Gastroesophageal sphincter (tissue), 4 donors: ENCODE measurements at regions not wholly inside any gene's neighbourhood (a gene's known extent, or its start where the extent isn't known, plus 50 kb on each side); places are given as distances from the start of the nearest gene placed in this dataset.

ENCODE experiments used
- ATAC-seq: fragments of 150-250 bp; one replicate; pipeline ENCODE4 v1.9.1; 2016; ENCODE audit warnings: mild to moderate bottlenecking, moderate library complexity
- H3K27ac ChIP-seq, 4 donors: fragments of 200-600 bp; sonication (generic) in 3 of 4; 1 replicate in 3 of 4; 2 replicates in 1 of 4; pipeline ENCODE4 v1.5.1; 2016 to 2019
- H3K27me3 ChIP-seq: fragments of 200-600 bp; sonication (generic); one replicate; pipeline ENCODE4 v1.5.1; 2019
- H3K36me3 ChIP-seq, 2 donors: fragments of 200-600 bp; sonication (generic); one replicate each; pipeline ENCODE4 v1.5.1; 2019; ENCODE audit warnings: control low read depth in 1 of 2
- H3K4me1 ChIP-seq, 3 donors: fragments of 200-600 bp; sonication (generic); 1 replicate in 2 of 3; 2 replicates in 1 of 3; pipeline ENCODE4 v1.5.1; 2016 to 2019; ENCODE audit warnings: control low read depth in 2 of 3
- H3K4me3 ChIP-seq, 2 donors: fragments of 200-600 bp; sonication (generic); one replicate each; pipeline ENCODE4 v1.5.1; 2019; ENCODE audit warnings: mild to moderate bottlenecking in 1 of 2, moderate library complexity in 1 of 2
- H3K9me3 ChIP-seq, 3 donors: fragments of 200-600 bp; sonication (generic); one replicate each; pipeline ENCODE4 v1.5.1; 2017 to 2019; ENCODE audit warnings: control low read depth in 2 of 3
- EP300 ChIP-seq: sonication (generic); formaldehyde crosslinking; IDR thresholded peaks from one replicate; pipeline ENCODE4 v1.6.1; 2017; ENCODE audit warnings: antibody characterized with exemption, mild to moderate bottlenecking
- POLR2A ChIP-seq, 2 donors: fragments of 450-650 bp; IDR thresholded peaks; one replicate each; pipeline ENCODE4 v1.6.1; 2017; ENCODE audit warnings: antibody characterized with exemption in 2 of 2, mild to moderate bottlenecking in 2 of 2, moderate library complexity in 1 of 2
- POLR2AphosphoS5 ChIP-seq: sonication (generic); formaldehyde crosslinking; IDR thresholded peaks from one replicate; pipeline ENCODE4 v1.6.1; 2017; ENCODE audit warnings: antibody characterized with exemption
- WGBS, 2 donors: methylation state at CpG; one replicate each; pipeline ENCODE4 v1.1.5; 2018; ENCODE audit warnings: low coverage in 1 of 2; 5-methylcytosine and 5-hydroxymethylcytosine counted together
- TF ChIP-seq, protein P1 (sequence below), 4 experiments: fragments of 200-600 bp in 2 of 4; fragments of 450-650 bp in 2 of 4; sonication (generic) in 1 of 4; IDR thresholded peaks; one replicate each; pipeline ENCODE4 v1.5.1; 2017 to 2019; ENCODE audit warnings: antibody characterized with exemption in 4 of 4, mild to moderate bottlenecking in 2 of 4, moderate library complexity in 2 of 4

DNA sequence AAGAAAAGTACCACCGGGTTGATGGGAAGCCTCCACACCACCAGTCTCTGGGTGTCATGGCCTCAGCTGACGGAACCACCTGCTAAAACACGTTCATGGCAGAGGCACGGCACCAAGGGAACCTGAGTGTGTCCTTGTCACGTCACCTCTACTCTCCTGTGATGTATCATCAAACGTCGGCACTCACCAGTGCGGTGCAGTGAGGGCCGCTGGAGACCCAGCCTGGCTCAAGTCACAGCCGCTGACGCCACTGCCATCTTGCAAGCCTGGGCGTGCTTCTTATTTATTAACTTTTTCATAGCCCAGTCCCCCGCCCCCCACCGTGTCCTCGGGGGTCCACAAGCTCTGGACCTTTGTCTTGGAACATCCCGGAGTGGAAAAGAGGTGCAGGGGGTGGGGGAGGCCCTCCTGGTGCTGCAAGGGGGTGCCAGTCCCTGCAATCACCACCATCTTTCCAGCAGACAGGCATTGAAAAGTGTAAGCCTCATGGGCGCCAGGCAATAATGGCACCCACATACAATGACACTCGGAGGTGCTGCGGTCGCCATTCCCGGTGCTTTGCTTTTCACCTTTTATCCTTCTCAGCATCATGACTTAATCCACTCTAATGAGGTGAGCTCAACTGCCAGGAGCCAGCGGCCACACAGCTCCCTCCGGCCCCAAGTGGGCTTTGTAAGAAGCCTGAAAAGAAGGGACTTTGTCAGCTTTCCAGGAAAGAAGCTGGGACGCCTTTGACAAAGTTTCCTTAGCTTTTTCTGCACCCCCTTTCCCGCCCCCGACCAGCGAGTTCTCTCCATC is 202.3 kb upstream of the IRX1 start:
- peaks cover 22% of the 10 kb centered on the region for H3K27me3 ChIP-seq
- TF ChIP-seq, protein P1, sequence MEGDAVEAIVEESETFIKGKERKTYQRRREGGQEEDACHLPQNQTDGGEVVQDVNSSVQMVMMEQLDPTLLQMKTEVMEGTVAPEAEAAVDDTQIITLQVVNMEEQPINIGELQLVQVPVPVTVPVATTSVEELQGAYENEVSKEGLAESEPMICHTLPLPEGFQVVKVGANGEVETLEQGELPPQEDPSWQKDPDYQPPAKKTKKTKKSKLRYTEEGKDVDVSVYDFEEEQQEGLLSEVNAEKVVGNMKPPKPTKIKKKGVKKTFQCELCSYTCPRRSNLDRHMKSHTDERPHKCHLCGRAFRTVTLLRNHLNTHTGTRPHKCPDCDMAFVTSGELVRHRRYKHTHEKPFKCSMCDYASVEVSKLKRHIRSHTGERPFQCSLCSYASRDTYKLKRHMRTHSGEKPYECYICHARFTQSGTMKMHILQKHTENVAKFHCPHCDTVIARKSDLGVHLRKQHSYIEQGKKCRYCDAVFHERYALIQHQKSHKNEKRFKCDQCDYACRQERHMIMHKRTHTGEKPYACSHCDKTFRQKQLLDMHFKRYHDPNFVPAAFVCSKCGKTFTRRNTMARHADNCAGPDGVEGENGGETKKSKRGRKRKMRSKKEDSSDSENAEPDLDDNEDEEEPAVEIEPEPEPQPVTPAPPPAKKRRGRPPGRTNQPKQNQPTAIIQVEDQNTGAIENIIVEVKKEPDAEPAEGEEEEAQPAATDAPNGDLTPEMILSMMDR (IDR thresholded peaks at IDR 0.05): no peak
- TF ChIP-seq POLR2AphosphoS5 (no peak), EP300 (no peak), POLR2A (IDR thresholded peaks at IDR 0.05) (no peak)
- no peaks in the 10 kb centered on the region for H3K4me1 ChIP-seq
- no peak overlapping the region for H3K27ac ChIP-seq
- WGBS, 2 donors: 73 to 90% methylated on average over 2 to 14 of the region's 27 CpGs
- no peak overlapping the region for H3K4me3 ChIP-seq
- ATAC-seq: no peak
- H3K36me3 ChIP-seq: no peaks in the 10 kb centered on the region
- peaks cover 0 to 9% (median 0%) of the 10 kb centered on the region in 3 donors for H3K9me3 ChIP-seq

DNA sequence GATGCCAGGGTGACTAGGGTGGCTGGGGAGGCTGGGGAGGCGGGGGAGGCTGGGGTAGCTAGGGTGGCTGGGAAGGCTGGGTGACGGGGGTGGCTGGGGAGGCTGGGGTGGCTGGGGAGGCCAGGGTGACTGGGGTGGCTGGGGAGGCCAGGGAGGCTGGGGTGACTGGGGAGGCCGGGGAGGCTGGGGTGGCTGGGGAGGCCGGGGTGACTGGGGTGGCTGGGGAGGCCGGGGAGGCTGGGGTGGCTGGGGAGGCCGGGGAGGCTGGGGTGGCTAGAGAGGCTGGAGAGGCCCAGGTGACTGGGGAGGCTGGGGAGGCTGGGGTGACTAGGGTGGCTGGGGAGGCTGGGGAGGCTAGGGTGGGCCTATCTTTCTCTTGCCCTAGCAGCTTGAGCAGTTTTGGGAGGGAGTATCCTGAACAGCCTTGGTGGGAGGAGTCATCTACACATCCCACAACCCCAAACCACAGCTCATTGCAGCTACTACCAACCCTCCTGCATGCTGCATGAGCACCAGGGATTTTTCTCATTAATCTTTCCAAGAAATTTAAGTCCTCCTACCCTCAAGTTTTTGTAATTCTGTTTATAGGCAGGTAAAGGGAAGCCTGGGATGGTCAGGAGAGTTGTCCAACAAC is 203.2 kb upstream of the IRX1 start:
- no peak overlapping the region for H3K27ac ChIP-seq
- H3K4me3 ChIP-seq: no peak overlapping the region
- 33% methylated on average over 1 of the region's 6 CpGs; no CpG with 5 or more reads in 1 of the 2 donors for WGBS, 2 donors
- no peaks in the 10 kb centered on the region for H3K36me3 ChIP-seq
- TF ChIP-seq POLR2A (IDR thresholded peaks at IDR 0.05): no peak
- TF ChIP-seq POLR2AphosphoS5: no peak
- TF ChIP-seq, protein P1 (IDR thresholded peaks at IDR 0.05): no peak
- TF ChIP-seq EP300: no peak
- no peaks in the 10 kb centered on the region for H3K9me3 ChIP-seq
- no peaks in the 10 kb centered on the region for H3K4me1 ChIP-seq
- no peak for ATAC-seq
- peaks cover 22% of the 10 kb centered on the region for H3K27me3 ChIP-seq

DNA sequence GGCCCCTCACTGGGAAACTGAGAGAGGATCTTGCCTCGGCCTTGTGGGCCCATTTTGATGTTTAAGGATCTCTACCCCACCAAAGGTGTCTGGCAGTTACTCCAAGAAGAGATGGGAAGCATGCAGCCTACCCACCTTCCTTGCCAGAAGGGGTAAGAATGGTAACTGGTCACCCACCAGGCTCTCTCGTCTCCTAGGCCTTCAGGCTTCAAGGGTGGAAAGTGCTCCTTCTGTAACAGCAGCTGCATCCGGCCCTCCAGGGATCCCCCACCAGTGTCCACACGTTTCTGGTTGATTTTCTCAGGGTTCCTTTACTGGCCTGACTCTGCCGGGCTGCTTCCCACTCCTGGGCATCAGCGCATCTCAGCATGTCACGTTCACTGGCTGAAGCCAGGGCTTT is 204.4 kb upstream of the IRX1 start:
- no peak overlapping the region for H3K27ac ChIP-seq
- ATAC-seq: no peak
- 50 to 63% methylated on average over 1 of the region's 7 CpGs for WGBS, 2 donors
- no peak overlapping the region for H3K4me3 ChIP-seq
- no peaks in the 10 kb centered on the region for H3K4me1 ChIP-seq
- H3K36me3 ChIP-seq: no peaks in the 10 kb centered on the region
- peaks cover 22% of the 10 kb centered on the region for H3K27me3 ChIP-seq
- H3K9me3 ChIP-seq: no peaks in the 10 kb centered on the region
- no peak for TF ChIP-seq POLR2AphosphoS5
- no peak for TF ChIP-seq POLR2A (IDR thresholded peaks at IDR 0.05)
- TF ChIP-seq EP300: no peak
- TF ChIP-seq, protein P1 (IDR thresholded peaks at IDR 0.05): no peak

DNA sequence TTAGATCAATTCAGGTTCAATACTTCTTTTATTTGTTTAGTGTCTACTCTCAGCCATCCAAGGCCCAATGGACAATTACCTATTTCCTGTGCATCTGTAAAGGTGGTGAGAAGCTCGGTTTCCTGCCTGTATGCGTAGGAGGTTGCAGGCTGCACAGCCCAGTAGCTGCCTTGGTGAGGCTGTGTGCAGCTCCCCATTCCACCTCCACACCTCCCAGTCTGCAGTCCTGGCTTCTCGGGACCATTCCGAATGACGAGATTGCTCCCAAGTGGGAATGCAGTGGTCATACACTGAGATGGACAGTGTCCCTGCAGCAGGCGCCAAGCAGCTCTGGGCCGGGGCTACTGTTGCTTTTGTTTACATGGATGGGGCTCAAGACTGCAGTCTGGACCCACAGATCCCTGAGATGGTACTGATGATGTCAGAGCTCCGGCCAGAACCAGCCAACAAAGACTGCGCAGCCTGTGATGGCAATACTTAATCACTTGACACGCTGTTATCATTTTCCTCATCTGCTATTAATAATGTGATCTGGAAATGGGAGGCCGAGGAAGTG is 206.1 kb upstream of the IRX1 start:
- Histone ChIP-seq H3K27ac (no peak overlapping the region), H3K4me1 (no peaks in the 10 kb centered on the region), H3K36me3 (no peaks in the 10 kb centered on the region), H3K27me3 (peaks cover 22% of the 10 kb centered on the region), H3K9me3 (no peaks in the 10 kb centered on the region), H3K4me3 (no peak overlapping the region)
- WGBS, 2 donors: 76 to 78% methylated on average over 4 to 5 of the region's 11 CpGs
- TF ChIP-seq, protein P1 (IDR thresholded peaks at IDR 0.05): no peak
- TF ChIP-seq POLR2A (IDR thresholded peaks at IDR 0.05): no peak
- TF ChIP-seq EP300: no peak
- no peak for TF ChIP-seq POLR2AphosphoS5
- ATAC-seq: no peak
